GM11168 (cell line): ENCODE measurements at regions not wholly inside any gene's neighbourhood (a gene's known extent, or its start where the extent isn't known, plus 50 kb on each side); places are given as distances from the start of the nearest gene placed in this dataset.

Experiments used
- in situ Hi-C: fragments of 300-500 bp; cut with MboI; formaldehyde crosslinking; loops from one replicate; pipeline ENCODE4 v1.12.0; 2022; ENCODE audit warnings: low sequenced_read_pairs; ENCODE audit not compliant: unreplicated experiment

DNA sequence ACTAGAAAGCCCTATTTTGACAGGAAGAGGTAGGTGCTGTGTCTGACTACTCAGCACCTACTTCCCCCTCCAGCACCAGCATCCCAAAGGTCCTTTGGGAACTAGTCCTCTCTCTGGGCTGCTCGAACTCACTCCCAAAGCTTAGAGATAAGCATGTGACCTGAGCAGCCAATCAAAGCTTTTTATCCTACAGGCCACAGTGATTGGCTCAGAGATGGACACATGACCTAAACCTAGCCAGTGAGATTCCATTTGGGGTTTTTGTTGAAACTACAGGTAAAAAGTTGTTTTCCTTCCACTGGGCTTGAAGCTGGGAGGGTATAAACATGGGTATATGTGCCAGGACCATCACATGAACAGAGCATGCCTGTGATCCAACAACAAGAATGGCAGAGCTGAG, 186.5 kb upstream of the PPP2R3A start:
- in situ Hi-C loops, result no loop called here

- in situ Hi-C loops, result no loop called here
Observed at GRCh38 chr3:135779590-135780235, 185.8 kb upstream of the PPP2R3A start.

GRCh38 chr3:135781026-135781815, 184.3 kb upstream of the PPP2R3A start:
- in situ Hi-C loops, result no loop called here

- in situ Hi-C loops, result no loop called here
Observed at GRCh38 chr3:135784557-135784956, 181.0 kb upstream of the PPP2R3A start.

GRCh38 chr3:135788146-135788545, 177.4 kb upstream of the PPP2R3A start:
- in situ Hi-C loops, result no loop called here

GRCh38 chr3:135788978-135789377, 176.6 kb upstream of the PPP2R3A start:
- in situ Hi-C loops, result no loop called here

DNA sequence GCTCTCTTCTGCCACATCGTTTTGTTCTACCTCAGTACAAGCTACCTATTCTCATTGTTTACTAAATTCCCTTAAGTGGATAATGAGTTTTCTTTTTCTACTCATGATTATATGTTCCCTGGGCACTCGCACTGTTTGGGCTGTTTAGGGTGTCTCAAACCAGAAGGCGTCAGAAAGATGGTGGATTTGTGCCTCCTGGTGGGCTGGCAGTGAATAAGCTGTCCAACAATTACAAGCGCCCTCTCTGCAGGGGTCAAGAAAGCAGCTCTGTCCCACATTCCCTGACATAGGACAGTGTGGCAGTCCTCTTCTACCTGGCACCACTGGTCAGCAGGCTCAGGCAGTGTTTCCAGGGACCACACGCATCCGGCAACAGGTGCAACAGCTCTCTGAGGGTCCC, 173.4 kb upstream of the PPP2R3A start:
- in situ Hi-C loops, result no loop called here

DNA sequence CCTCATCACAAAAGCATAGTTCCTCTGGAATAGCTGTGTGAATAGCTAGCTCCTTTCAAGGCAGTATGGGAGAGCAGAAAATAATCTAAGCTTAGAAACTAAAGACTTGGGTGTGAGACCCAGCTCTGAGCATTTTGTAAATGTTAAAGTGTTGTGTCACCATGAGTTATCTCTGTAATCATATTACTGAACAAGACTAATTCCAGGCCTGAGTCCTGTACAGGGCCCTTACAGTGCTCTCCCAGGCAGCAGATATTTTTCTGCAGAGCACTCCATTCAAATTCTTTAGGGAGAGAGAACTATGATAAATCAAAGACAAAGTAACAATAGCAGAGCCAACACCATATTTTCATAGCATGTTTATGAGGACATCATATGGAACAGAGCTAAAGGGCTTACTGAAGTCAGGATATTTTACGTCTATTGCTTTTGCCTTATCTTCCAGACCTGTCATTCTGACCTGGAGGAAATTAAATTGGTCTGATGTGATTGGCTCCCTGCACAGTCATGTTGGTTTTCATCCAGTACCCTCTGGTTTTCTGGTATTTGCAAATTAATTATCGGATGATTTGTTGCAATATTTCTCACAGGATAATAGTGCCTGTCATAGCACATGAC, 172.6 kb upstream of the PPP2R3A start:
- in situ Hi-C loops, result no loop called here

DNA sequence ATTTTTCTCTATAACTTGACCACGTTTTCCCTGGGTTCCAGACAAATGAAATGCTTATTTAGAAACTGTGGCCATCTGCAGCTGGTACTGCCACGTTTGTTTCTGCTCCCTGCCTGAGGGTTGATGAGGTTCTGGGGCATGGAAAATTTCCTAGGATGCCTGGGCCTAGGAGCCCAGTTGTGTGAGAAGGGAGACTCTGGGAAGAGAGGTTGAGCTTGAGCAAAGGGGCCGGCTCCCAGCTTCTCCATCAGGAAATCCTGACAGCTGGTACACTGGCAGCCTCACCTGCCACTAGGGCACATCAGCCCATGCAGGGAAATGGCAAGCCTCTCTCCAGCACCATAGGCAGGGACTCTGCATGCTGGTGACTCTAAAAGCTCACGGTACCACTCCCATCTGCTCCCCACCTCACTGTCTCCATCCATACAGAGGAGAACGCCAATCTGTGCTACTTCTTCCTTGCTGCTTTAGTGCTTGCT, 165.4 kb upstream of the PPP2R3A start:
- in situ Hi-C loops, result no loop called here

- in situ Hi-C loops, result no loop called here
Observed at GRCh38 chr3:135801018-135801417, 164.5 kb upstream of the PPP2R3A start.

- in situ Hi-C loops, result no loop called here
Observed at GRCh38 chr3:135802171-135802570, 163.4 kb upstream of the PPP2R3A start.

- in situ Hi-C loops, result no loop called here
Observed at GRCh38 chr3:135803028-135803692, 162.4 kb upstream of the PPP2R3A start.

DNA sequence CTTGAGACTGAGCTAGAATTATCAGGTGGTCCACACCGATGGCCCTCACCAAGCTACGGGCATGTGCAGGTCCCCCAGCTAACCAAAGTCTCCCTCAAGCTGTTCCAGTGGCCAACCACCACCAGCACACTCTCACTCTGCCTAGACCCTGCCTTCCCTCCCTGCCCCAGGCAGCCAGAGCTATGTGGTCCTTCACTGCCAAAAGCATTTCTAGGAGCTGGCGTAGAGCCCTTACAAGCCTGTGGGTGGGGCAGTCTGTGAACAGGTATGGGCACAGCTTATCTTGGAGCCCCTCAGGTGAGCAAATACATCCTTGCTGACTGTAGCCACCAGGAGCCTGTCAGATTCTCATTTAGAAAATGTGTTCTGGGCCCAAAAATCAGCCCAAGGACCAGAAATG, 159.8 kb upstream of the PPP2R3A start:
- in situ Hi-C loops, result no loop called here

- in situ Hi-C loops, result no loop called here
Observed at GRCh38 chr3:135806317-135806716, 159.2 kb upstream of the PPP2R3A start.

DNA sequence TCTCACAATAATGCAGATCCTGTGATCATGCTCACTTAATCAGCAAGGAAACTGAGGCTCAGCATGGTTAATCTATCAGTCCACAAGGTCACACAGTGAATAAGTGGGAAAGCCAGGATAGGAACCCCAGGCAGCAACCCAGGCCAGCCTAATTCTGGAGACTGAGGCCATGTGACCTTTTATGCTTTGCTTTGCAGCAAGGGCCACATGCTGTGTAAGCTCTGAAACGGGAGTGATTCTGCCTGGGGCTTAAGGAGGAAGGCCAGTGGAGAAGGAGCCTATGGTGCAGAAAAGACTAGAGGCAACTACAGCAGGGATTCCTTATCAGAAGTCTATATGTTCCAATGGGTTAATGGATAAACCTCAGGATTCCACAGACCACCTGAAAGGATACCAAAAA, 157.6 kb upstream of the PPP2R3A start:
- in situ Hi-C loops, result no loop called here

DNA sequence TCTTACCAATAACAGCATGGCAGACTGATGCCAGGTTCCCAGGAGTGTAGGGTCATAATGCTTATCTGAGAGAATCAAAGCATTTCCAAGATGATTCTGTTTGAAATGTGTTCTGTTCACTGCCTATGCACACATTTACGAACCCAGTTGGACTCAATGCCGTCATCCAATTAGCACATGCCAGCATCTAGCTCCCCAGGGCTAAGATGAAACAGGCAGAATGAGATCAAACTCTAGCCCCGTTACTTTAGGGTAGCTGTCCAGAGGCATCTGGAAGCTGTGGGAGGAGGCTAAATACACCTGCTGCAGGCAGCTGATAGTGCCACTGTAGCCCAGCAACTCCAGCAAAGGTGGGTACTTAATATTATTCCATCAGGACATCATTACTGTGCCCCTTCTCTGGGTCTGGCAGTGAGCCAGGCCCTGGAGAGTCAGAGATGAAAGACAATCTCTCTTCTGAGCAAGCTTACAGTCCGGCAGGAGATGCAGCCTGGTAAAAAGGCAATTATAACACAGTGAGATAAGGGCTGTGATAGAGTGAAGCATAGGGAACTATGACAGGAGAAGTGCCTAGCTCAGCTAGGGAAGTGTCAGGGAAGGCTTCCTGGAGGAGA, 156.4 kb upstream of the PPP2R3A start:
- in situ Hi-C loops, result no loop called here

- in situ Hi-C loops, result no loop called here
Observed at GRCh38 chr3:135811651-135812050, 153.9 kb upstream of the PPP2R3A start.

DNA sequence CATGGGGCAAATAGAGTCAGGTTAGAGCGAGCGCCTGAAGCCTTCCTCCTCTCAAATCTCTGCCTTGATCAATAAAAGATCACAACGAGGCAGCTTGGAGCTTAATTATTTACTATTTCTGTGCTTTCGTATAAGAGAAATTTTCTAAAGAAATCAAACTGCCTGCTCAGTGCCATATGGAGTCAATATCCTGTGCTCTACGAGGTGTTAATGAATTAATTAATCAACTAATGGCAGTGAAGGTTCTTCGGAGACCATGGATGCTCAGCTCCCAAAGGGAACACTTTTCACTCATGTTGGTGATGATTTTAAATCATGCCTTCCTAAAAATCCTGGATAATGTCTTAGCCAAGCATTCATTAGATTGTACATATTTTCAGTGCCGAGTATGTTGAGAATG, 153.5 kb upstream of the PPP2R3A start:
- in situ Hi-C loops, result no loop called here

GRCh38 chr3:135834465-135834864, 131.1 kb upstream of the PPP2R3A start:
- in situ Hi-C loops, result no loop called here

- in situ Hi-C loops, result no loop called here
Observed at GRCh38 chr3:135837977-135838631, 127.4 kb upstream of the PPP2R3A start.
